ENCODE measurements at regions not wholly inside any gene's neighbourhood (a gene's known extent, or its start where the extent isn't known, plus 50 kb on each side); places are given as distances from the start of the nearest gene placed in this dataset.

DNA sequence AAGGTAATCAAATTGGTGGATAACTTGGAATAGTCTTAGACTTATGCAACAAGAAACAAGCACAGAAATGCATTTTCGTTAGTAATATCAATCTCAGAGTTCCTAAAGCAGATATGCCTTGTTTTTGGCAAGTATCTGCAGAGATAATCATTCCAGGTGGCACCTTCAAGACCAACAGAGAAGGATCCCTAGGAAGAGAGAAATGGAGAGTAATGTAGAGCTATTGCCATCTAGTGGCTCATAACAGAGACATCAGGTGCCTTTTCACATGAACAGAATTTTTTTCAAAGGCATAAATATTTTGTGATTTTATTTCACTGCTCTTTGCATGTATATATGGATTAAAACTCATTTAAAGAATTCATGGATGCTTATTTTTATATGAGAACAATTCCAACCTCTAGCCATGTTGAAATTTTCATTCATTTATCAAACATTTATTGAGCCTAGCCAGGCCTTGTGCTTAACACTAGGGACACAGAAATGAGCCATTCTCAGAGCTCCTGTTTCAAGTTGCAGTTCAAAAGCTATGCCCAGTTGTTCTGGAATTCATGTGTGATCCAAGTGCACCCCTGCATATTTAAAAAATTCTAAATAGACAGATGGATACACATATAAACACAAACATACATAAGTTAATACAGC, 117.5 kb upstream of the OR13F1 start:
- TF ChIP-seq, protein P1, sequence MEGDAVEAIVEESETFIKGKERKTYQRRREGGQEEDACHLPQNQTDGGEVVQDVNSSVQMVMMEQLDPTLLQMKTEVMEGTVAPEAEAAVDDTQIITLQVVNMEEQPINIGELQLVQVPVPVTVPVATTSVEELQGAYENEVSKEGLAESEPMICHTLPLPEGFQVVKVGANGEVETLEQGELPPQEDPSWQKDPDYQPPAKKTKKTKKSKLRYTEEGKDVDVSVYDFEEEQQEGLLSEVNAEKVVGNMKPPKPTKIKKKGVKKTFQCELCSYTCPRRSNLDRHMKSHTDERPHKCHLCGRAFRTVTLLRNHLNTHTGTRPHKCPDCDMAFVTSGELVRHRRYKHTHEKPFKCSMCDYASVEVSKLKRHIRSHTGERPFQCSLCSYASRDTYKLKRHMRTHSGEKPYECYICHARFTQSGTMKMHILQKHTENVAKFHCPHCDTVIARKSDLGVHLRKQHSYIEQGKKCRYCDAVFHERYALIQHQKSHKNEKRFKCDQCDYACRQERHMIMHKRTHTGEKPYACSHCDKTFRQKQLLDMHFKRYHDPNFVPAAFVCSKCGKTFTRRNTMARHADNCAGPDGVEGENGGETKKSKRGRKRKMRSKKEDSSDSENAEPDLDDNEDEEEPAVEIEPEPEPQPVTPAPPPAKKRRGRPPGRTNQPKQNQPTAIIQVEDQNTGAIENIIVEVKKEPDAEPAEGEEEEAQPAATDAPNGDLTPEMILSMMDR (IDR thresholded peaks at IDR 0.05 in 4 of 5, conservative IDR thresholded peaks at IDR 0.05 in 1 of 5): peak in 2 of 5 experiments; percentile 29 to 41
- TF ChIP-seq POLR2A (IDR thresholded peaks at IDR 0.05): no peak
